GM21367 (cell line): ENCODE measurements at regions not wholly inside any gene's neighbourhood (a gene's known extent, or its start where the extent isn't known, plus 50 kb on each side); places are given as distances from the start of the nearest gene placed in this dataset.
A peak's percentile ranks its signal among the peaks of the same experiment; 100 is the strongest.

ENCODE experiments used
- ATAC-seq: cut with Tn5 transposase; IDR thresholded peaks from one replicate; pipeline ENCODE4 v1.9.1; 2021; ENCODE audit not compliant: unreplicated experiment

GRCh38 chr5:103354446-103354845 is 95.9 kb downstream of the MACIR start:
- no peak for ATAC-seq

GRCh38 chr5:103353581-103353980 is 95.0 kb downstream of the MACIR start:
- ATAC-seq: no peak

- ATAC-seq: no peak
Observed at GRCh38 chr5:103347716-103348423, 89.3 kb downstream of the MACIR start.

- no peak for ATAC-seq
Observed at GRCh38 chr5:103346162-103346748, 87.7 kb downstream of the MACIR start.

- peak; percentile 30 for ATAC-seq
Observed at GRCh38 chr5:103345461-103345860, 86.9 kb downstream of the MACIR start.

GRCh38 chr5:103340717-103341388 is 82.3 kb downstream of the MACIR start:
- peak; percentile 97 for ATAC-seq

- ATAC-seq: no peak
Observed at GRCh38 chr5:103340132-103340531, 81.6 kb downstream of the MACIR start.

GRCh38 chr5:103336941-103337340 is 78.4 kb downstream of the MACIR start:
- no peak for ATAC-seq

GRCh38 chr5:103333376-103333775 is 74.8 kb downstream of the MACIR start:
- no peak for ATAC-seq

- ATAC-seq: no peak
Observed at GRCh38 chr5:103330875-103331274, 72.3 kb downstream of the MACIR start.
